ENCODE measurements at regions not wholly inside any gene's neighbourhood (a gene's known extent, or its start where the extent isn't known, plus 50 kb on each side); places are given as distances from the start of the nearest gene placed in this dataset.

GRCh38 chr6:113203715-113204110, 653.4 kb upstream of the MARCKS start:
- TF ChIP-seq CTCF (IDR thresholded peaks at IDR 0.05) (no peak), POLR2A (IDR thresholded peaks at IDR 0.05) (no peak), EP300 (IDR thresholded peaks at IDR 0.05) (no peak)

Measured in ovary (tissue), 3 donors.